ENCODE measurements at regions not wholly inside any gene's neighbourhood (a gene's known extent, or its start where the extent isn't known, plus 50 kb on each side); places are given as distances from the start of the nearest gene placed in this dataset.

GRCh38 chr3:40876009-40876408 is 323.3 kb upstream of the CTNNB1 start:
- TF ChIP-seq TAF1 (IDR thresholded peaks at IDR 0.05; ENCODE audit: borderline replicate concordance, insufficient read depth, low read length) (no peak), POLR2AphosphoS5 (IDR thresholded peaks at IDR 0.05; ENCODE audit: low read depth, low read length) (no peak)

GRCh38 chr3:40876496-40876895 is 322.8 kb upstream of the CTNNB1 start:
- TF ChIP-seq REST (IDR thresholded peaks at IDR 0.05; ENCODE audit: insufficient read depth in 1 of 2, low read depth in 2 of 2, low read length in 2 of 2) (no peak), TAF1 (IDR thresholded peaks at IDR 0.05; ENCODE audit: borderline replicate concordance, insufficient read depth, low read length) (no peak), FOXP2 (optimal IDR thresholded peaks at IDR 0.05; ENCODE audit: borderline replicate concordance, extremely low read depth, extremely low read length, insufficient read depth) (no peak), POLR2AphosphoS5 (IDR thresholded peaks at IDR 0.05; ENCODE audit: low read depth, low read length) (no peak), SIN3A (IDR thresholded peaks at IDR 0.05; ENCODE audit: borderline replicate concordance, insufficient read depth, low read length) (no peak)

- TF ChIP-seq POLR2AphosphoS5 (IDR thresholded peaks at IDR 0.05; ENCODE audit: low read depth, low read length), result no peak
- no peak for TF ChIP-seq REST (IDR thresholded peaks at IDR 0.05; ENCODE audit: insufficient read depth in 1 of 2, low read depth in 2 of 2, low read length in 2 of 2)
- no peak for TF ChIP-seq SIN3A (IDR thresholded peaks at IDR 0.05; ENCODE audit: borderline replicate concordance, insufficient read depth, low read length)
- TF ChIP-seq TAF1 (IDR thresholded peaks at IDR 0.05; ENCODE audit: borderline replicate concordance, insufficient read depth, low read length), result no peak
- TF ChIP-seq FOXP2 (optimal IDR thresholded peaks at IDR 0.05; ENCODE audit: borderline replicate concordance, extremely low read depth, extremely low read length, insufficient read depth), result no peak
These were observed 321.5 kb upstream of the CTNNB1 start for GRCh38 chr3:40877631-40878463.

- no peak for TF ChIP-seq POLR2AphosphoS5 (IDR thresholded peaks at IDR 0.05; ENCODE audit: low read depth, low read length)
- no peak for TF ChIP-seq TAF1 (IDR thresholded peaks at IDR 0.05; ENCODE audit: borderline replicate concordance, insufficient read depth, low read length)
- no peak for TF ChIP-seq FOXP2 (optimal IDR thresholded peaks at IDR 0.05; ENCODE audit: borderline replicate concordance, extremely low read depth, extremely low read length, insufficient read depth)
- no peak for TF ChIP-seq SIN3A (IDR thresholded peaks at IDR 0.05; ENCODE audit: borderline replicate concordance, insufficient read depth, low read length)
- no peak for TF ChIP-seq REST (IDR thresholded peaks at IDR 0.05; ENCODE audit: insufficient read depth in 1 of 2, low read depth in 2 of 2, low read length in 2 of 2)
These were observed 320.8 kb upstream of the CTNNB1 start for GRCh38 chr3:40878464-40878905.

- TF ChIP-seq TAF1 (IDR thresholded peaks at IDR 0.05; ENCODE audit: borderline replicate concordance, insufficient read depth, low read length) (no peak), FOXP2 (optimal IDR thresholded peaks at IDR 0.05; ENCODE audit: borderline replicate concordance, extremely low read depth, extremely low read length, insufficient read depth) (no peak), REST (IDR thresholded peaks at IDR 0.05; ENCODE audit: insufficient read depth in 1 of 2, low read depth in 2 of 2, low read length in 2 of 2) (no peak), POLR2AphosphoS5 (IDR thresholded peaks at IDR 0.05; ENCODE audit: low read depth, low read length) (no peak), SIN3A (IDR thresholded peaks at IDR 0.05; ENCODE audit: borderline replicate concordance, insufficient read depth, low read length) (no peak)
These were observed 313.9 kb upstream of the CTNNB1 start for GRCh38 chr3:40885430-40885829.

All from PFSK-1 (cell line).